ENCODE measurements at regions not wholly inside any gene's neighbourhood (a gene's known extent, or its start where the extent isn't known, plus 50 kb on each side); places are given as distances from the start of the nearest gene placed in this dataset.
"Not testable (repeated sequence)": the region's sequence is repeated elsewhere in the genome, so short reads cannot be mapped to it uniquely, and the experiment has no call there.

GRCh38 chr5:123992641-123993040 lies 480.7 kb downstream of the CSNK1G3 start:
- no peak overlapping the region for H3K4me3 Mint-ChIP-seq
- DNase-seq (ENCODE audit: low spot score), result no peak
- ATAC-seq, result no peak
- H3K36me3 Mint-ChIP-seq, result peaks cover 1% of the 10 kb centered on the region
- H3K4me1 Mint-ChIP-seq (ENCODE audit: low read depth in 2 of 2), result no peaks in the 10 kb centered on the region
- no peak overlapping the region for H3K27ac Mint-ChIP-seq
- peaks cover 15% of the 10 kb centered on the region for H3K9me3 Mint-ChIP-seq
- no peaks in the 10 kb centered on the region for H3K27me3 Mint-ChIP-seq

- peaks cover 6% of the 10 kb centered on the region for H3K36me3 Mint-ChIP-seq
- H3K27ac Mint-ChIP-seq, result no peak overlapping the region
- ATAC-seq, result no peak
- no peaks in the 10 kb centered on the region for H3K4me1 Mint-ChIP-seq (ENCODE audit: low read depth in 2 of 2)
- DNase-seq (ENCODE audit: low spot score), result no peak
- peaks cover 37% of the 10 kb centered on the region for H3K9me3 Mint-ChIP-seq
- no peak overlapping the region for H3K4me3 Mint-ChIP-seq
- no peaks in the 10 kb centered on the region for H3K27me3 Mint-ChIP-seq
Observed at GRCh38 chr5:123987956-123988355, 476.0 kb downstream of the CSNK1G3 start.

DNA sequence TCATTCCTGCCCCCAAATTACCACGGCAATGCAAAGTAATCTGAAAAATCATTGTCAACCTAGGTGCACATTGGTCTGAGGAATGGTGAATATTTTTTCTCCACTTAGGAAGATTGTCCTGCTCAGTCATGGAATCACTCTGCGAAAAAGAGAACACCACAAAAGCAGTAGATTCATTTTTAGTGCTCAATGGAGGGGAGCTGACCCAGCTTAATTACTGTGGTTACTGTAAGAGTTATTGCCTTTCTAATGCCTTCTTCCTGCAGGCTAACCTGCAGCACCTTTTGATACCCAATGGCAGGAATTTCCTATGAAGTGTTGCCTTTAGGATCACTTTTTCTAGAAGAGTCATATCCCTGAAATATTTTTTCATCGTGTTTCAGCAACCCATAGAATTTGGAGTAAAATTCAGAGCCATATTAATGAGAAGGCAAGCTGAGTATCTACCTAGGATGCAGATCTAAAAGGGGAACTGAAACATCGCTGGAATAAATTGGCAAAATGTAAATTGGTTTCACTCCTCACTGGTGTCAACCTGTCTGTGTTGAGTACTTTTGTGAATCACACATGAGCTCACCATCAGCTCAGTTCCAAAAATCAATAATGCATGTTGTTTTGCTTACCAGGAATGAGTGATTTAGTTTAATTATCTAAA lies 464.5 kb downstream of the CSNK1G3 start:
- Mint-ChIP-seq H3K36me3 (no peaks in the 10 kb centered on the region), H3K4me3 (no peak overlapping the region), H3K27ac (no peak overlapping the region), H3K27me3 (no peaks in the 10 kb centered on the region), H3K9me3 (peaks cover 7% of the 10 kb centered on the region), H3K4me1 (ENCODE audit: low read depth in 2 of 2) (no peaks in the 10 kb centered on the region)
- DNase-seq (ENCODE audit: low spot score) (no peak), ATAC-seq (no peak)

DNA sequence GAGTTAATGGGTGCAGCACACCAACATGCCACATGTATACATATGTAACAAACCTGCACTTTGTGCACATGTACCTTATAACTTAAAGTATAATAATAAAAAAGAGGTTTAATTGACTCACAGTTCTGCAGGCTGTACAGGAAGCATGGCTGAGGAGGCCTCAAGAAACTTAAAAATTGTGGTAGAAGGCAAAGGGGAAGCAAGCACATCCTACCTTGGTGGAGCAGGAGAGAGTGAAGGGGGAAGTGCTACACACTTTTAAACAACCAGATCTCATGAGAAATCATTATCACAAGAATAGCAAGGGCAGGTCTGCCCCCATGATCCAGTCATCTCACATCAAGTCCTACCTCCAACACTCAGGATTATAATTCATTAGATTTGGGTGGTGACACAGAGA lies 463.5 kb downstream of the CSNK1G3 start:
- ATAC-seq, H3K36me3 Mint-ChIP-seq: not testable (repeated sequence)

DNA sequence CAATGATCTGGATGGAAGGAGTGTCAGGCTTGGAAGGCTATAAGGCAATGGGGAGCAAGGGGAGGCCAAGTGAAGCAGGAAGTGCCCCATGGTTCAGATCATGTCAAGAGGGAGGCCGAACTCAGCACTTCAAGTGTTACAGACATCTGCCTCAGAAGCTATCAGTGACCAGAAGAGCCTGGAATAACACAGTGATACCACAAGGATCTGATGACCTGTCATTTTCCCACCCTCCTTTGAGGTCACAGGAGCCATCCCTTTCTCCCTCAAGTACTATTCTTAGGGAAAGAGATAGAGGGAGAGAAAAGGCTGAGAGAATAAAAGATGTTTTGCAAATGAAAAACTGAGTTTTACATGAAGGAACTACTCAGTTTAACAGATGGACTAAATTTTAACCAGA lies 454.8 kb downstream of the CSNK1G3 start:
- peaks cover 15% of the 10 kb centered on the region for H3K9me3 Mint-ChIP-seq
- no peaks in the 10 kb centered on the region for H3K27me3 Mint-ChIP-seq
- no peaks in the 10 kb centered on the region for H3K4me1 Mint-ChIP-seq (ENCODE audit: low read depth in 2 of 2)
- no peaks in the 10 kb centered on the region for H3K36me3 Mint-ChIP-seq
- no peak overlapping the region for H3K27ac Mint-ChIP-seq
- no peak for ATAC-seq
- no peak for DNase-seq (ENCODE audit: low spot score)
- no peak overlapping the region for H3K4me3 Mint-ChIP-seq

More for the DNA sequence above, 463.5 kb downstream of the CSNK1G3 start:
- DNase-seq (ENCODE audit: low spot score); H3K27ac Mint-ChIP-seq; H3K4me3 Mint-ChIP-seq; H3K27me3 Mint-ChIP-seq; H3K4me1 Mint-ChIP-seq (ENCODE audit: low read depth in 2 of 2): not testable (repeated sequence)
- peaks cover 15% of the 10 kb centered on the region for H3K9me3 Mint-ChIP-seq

GRCh38 chr5:123965626-123966025 lies 453.6 kb downstream of the CSNK1G3 start:
- H3K36me3 Mint-ChIP-seq, result no peaks in the 10 kb centered on the region
- no peak overlapping the region for H3K4me3 Mint-ChIP-seq
- H3K27ac Mint-ChIP-seq, result no peak overlapping the region
- ATAC-seq (no peak), DNase-seq (ENCODE audit: low spot score) (no peak)
- no peaks in the 10 kb centered on the region for H3K4me1 Mint-ChIP-seq (ENCODE audit: low read depth in 2 of 2)
- H3K9me3 Mint-ChIP-seq, result peaks cover 7% of the 10 kb centered on the region
- H3K27me3 Mint-ChIP-seq, result no peaks in the 10 kb centered on the region

- Mint-ChIP-seq H3K9me3 (peaks cover 7% of the 10 kb centered on the region), H3K4me3 (no peak overlapping the region), H3K27me3 (no peaks in the 10 kb centered on the region), H3K27ac (no peak overlapping the region), H3K4me1 (ENCODE audit: low read depth in 2 of 2) (no peaks in the 10 kb centered on the region), H3K36me3 (no peaks in the 10 kb centered on the region)
- DNase-seq (ENCODE audit: low spot score) (no peak), ATAC-seq (no peak)
Observed at GRCh38 chr5:123964884-123965283, 452.9 kb downstream of the CSNK1G3 start.

DNA sequence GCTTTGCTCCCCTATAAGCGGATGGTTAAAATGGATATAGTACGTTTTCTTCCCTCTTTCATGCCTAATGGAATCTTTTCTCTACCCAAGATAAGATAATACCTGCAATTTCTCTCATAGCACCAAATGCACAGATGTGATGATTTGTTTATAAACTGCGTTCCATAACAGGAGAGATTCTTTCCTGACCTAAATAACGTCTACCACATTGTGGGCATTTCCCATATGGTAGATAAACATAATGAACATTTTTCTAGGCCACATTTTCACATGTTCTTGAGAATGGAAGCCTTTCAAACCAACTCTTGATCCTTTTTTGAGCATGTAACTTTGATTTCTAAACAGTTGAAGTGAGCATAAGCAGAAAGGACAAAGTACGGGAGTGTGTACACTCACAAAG lies 448.5 kb downstream of the CSNK1G3 start:
- H3K9me3 Mint-ChIP-seq, result peaks cover 6% of the 10 kb centered on the region
- ATAC-seq (no peak), DNase-seq (ENCODE audit: low spot score) (no peak)
- no peaks in the 10 kb centered on the region for H3K36me3 Mint-ChIP-seq
- H3K4me3 Mint-ChIP-seq, result no peak overlapping the region
- H3K27me3 Mint-ChIP-seq, result no peaks in the 10 kb centered on the region
- H3K27ac Mint-ChIP-seq, result no peak overlapping the region
- no peaks in the 10 kb centered on the region for H3K4me1 Mint-ChIP-seq (ENCODE audit: low read depth in 2 of 2)

DNA sequence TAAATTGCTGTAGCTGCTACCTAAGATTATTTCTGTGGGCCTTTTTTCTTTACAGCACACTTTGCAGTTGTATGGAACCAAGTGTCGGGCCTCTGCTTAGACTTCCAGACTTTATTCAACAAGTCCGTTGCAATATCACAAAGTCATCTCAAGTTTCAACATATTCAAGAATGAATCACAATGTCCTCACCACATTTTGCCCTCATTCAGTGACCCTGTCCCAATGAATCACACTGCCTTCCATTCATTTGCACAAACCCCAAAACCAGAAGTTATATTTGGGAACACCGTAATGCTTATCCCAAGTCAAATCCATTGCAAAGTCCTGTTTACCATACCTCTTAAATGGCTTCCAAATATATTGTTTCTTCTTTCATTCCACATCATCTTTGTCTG lies 439.6 kb downstream of the CSNK1G3 start:
- no peak for DNase-seq (ENCODE audit: low spot score)
- Mint-ChIP-seq H3K9me3 (peaks cover 14% of the 10 kb centered on the region), H3K4me1 (ENCODE audit: low read depth in 2 of 2) (no peaks in the 10 kb centered on the region), H3K27ac (no peak overlapping the region), H3K36me3 (no peaks in the 10 kb centered on the region), H3K4me3 (no peak overlapping the region), H3K27me3 (no peaks in the 10 kb centered on the region)
- no peak for ATAC-seq

- Mint-ChIP-seq H3K4me3 (no peak overlapping the region), H3K9me3 (peaks cover 15% of the 10 kb centered on the region)
Observed at GRCh38 chr5:123950701-123951581, 439.0 kb downstream of the CSNK1G3 start.

GRCh38 chr5:123949807-123950340 lies 437.9 kb downstream of the CSNK1G3 start:
- Mint-ChIP-seq H3K27me3 (no peaks in the 10 kb centered on the region), H3K4me3 (no peak overlapping the region), H3K27ac (no peak overlapping the region), H3K9me3 (peaks cover 11% of the 10 kb centered on the region), H3K36me3 (no peaks in the 10 kb centered on the region), H3K4me1 (ENCODE audit: low read depth in 2 of 2) (no peaks in the 10 kb centered on the region)
- ATAC-seq (no peak), DNase-seq (ENCODE audit: low spot score) (no peak)

More at GRCh38 chr5:123950701-123951581, 439.0 kb downstream of the CSNK1G3 start:
- no peaks in the 10 kb centered on the region for H3K4me1 Mint-ChIP-seq (ENCODE audit: low read depth in 2 of 2)
- H3K36me3 Mint-ChIP-seq, result no peaks in the 10 kb centered on the region
- no peaks in the 10 kb centered on the region for H3K27me3 Mint-ChIP-seq
- DNase-seq (ENCODE audit: low spot score), result no peak
- no peak for ATAC-seq
- H3K27ac Mint-ChIP-seq, result no peak overlapping the region

DNA sequence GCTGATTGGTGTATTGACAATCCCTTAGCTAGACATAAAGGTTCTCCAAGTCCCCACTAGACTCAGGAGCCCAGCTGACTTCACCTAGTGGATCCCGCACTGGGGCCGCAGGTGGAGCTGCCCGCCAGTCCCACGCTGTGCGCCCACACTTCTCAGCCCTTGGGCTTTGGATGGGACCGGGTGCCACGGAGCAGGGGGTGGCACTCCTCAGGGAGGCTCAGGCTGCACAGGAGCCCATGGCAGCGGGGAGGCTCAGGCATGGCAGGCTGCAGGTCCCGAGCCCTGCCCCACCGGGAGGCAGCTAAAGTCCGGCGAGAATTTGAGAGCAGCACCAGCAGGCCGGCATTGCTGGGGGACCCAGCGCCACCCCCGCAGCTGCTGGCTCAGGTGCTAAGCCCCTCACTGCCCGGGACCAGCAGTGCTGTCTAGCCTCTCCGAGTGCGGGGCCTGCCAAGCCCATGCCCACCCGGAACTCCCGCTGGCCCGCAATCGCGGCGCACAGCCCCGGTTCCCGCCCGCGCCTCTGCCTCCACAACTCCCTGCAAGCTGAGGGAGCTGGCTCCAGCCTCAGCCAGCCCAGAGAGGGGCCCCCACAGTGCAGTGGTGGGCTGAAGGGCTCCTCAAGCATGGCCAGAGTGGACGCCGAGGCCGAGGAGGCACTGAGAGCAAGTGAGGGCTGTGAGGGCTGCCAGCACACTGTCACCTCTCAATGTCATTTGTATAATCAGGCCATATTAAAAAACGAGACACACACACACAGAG lies 437.2 kb downstream of the CSNK1G3 start:
- H3K27me3 Mint-ChIP-seq, result no peaks in the 10 kb centered on the region
- H3K36me3 Mint-ChIP-seq, result no peaks in the 10 kb centered on the region
- peaks cover 10% of the 10 kb centered on the region for H3K9me3 Mint-ChIP-seq
- H3K4me1 Mint-ChIP-seq (ENCODE audit: low read depth in 2 of 2), result no peaks in the 10 kb centered on the region
- ATAC-seq (no peak), DNase-seq (ENCODE audit: low spot score) (peak; percentile 60)
- H3K27ac Mint-ChIP-seq, result no peak overlapping the region
- H3K4me3 Mint-ChIP-seq, result no peak overlapping the region

- no peak overlapping the region for H3K27ac Mint-ChIP-seq
- no peak overlapping the region for H3K4me3 Mint-ChIP-seq
- no peak for DNase-seq (ENCODE audit: low spot score)
- no peak for ATAC-seq
- no peaks in the 10 kb centered on the region for H3K36me3 Mint-ChIP-seq
- no peaks in the 10 kb centered on the region for H3K27me3 Mint-ChIP-seq
- peaks cover 12% of the 10 kb centered on the region for H3K9me3 Mint-ChIP-seq
- no peaks in the 10 kb centered on the region for H3K4me1 Mint-ChIP-seq (ENCODE audit: low read depth in 2 of 2)
Observed at GRCh38 chr5:123947797-123948196, 435.8 kb downstream of the CSNK1G3 start.

GRCh38 chr5:123945548-123945947 lies 433.6 kb downstream of the CSNK1G3 start:
- DNase-seq (ENCODE audit: low spot score), result no peak
- Mint-ChIP-seq H3K27me3 (no peaks in the 10 kb centered on the region), H3K9me3 (peaks cover 13% of the 10 kb centered on the region), H3K4me1 (ENCODE audit: low read depth in 2 of 2) (no peaks in the 10 kb centered on the region), H3K27ac (no peak overlapping the region), H3K4me3 (no peak overlapping the region), H3K36me3 (no peaks in the 10 kb centered on the region)
- ATAC-seq, result no peak
